HEK293 (cell line): ENCODE measurements at regions not wholly inside any gene's neighbourhood (a gene's known extent, or its start where the extent isn't known, plus 50 kb on each side); places are given as distances from the start of the nearest gene placed in this dataset.

Source experiments
- CTCF ChIP-seq: fragments of 450-650 bp; formaldehyde crosslinking; IDR thresholded peaks from 2 replicates; pipeline ENCODE4 v1.5.1; 2016; ENCODE audit warnings: missing biosample characterization, missing genetic modification characterization
- ZBTB6 ChIP-seq: fragments of 450-650 bp; formaldehyde crosslinking; IDR thresholded peaks from 2 replicates; pipeline ENCODE4 v1.5.1; 2017; ENCODE audit warnings: missing biosample characterization, missing genetic modification characterization
- ZBTB8A ChIP-seq: fragments of 450-650 bp; formaldehyde crosslinking; IDR thresholded peaks from 2 replicates; pipeline ENCODE4 v1.5.1; 2016; ENCODE audit warnings: missing biosample characterization, missing genetic modification characterization
- ZNF239 ChIP-seq: fragments of 450-650 bp; formaldehyde crosslinking; IDR thresholded peaks from 2 replicates; pipeline ENCODE4 v1.5.1; 2016; ENCODE audit warnings: missing biosample characterization, missing genetic modification characterization
- ZNF48 ChIP-seq: fragments of 450-650 bp; formaldehyde crosslinking; IDR thresholded peaks from 2 replicates; pipeline ENCODE4 v1.5.1; 2016; ENCODE audit warnings: missing biosample characterization, missing genetic modification characterization
- ZNF785 ChIP-seq: fragments of 450-650 bp; formaldehyde crosslinking; IDR thresholded peaks from 2 replicates; pipeline ENCODE4 v1.5.1; 2016; ENCODE audit warnings: missing biosample characterization, missing genetic modification characterization

GRCh38 chr21:28324690-28325089 lies 668.0 kb downstream of the LTN1 start:
- no peak for TF ChIP-seq ZBTB6
- no peak for TF ChIP-seq CTCF (tag by site-specific recombination)
- no peak for TF ChIP-seq ZBTB8A (tag by site-specific recombination)
- no peak for TF ChIP-seq ZNF239 (tag by site-specific recombination)
- no peak for TF ChIP-seq ZNF785
- no peak for TF ChIP-seq ZNF48 (tag by site-specific recombination)
